ENCODE measurements at regions not wholly inside any gene's neighbourhood (a gene's known extent, or its start where the extent isn't known, plus 50 kb on each side); places are given as distances from the start of the nearest gene placed in this dataset.

DNA sequence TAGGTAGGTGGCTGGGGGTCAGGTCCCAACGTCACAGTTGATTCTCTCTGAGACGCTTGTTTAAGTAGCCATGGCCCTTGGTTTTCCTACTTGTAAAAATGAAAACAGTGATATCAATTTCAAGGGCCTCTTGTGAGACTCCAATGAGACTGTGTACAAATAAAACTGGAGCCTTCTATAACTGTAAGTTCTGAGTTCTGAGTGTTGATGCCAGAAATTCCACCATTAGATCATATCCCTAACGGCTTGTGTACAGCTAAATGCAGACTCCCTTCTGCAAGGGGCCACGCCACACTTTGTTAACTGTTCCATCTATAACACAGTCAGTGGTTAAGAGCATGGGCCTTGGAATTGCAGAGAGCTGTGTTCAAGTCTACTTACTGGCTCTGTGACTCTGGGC, 267.3 kb downstream of the TLE3 start:
- no peak for TF ChIP-seq NPAS2 (CRISPR knock-in tag; IDR thresholded peaks at IDR 0.05; ENCODE audit: borderline replicate concordance)
- TF ChIP-seq, protein P1, sequence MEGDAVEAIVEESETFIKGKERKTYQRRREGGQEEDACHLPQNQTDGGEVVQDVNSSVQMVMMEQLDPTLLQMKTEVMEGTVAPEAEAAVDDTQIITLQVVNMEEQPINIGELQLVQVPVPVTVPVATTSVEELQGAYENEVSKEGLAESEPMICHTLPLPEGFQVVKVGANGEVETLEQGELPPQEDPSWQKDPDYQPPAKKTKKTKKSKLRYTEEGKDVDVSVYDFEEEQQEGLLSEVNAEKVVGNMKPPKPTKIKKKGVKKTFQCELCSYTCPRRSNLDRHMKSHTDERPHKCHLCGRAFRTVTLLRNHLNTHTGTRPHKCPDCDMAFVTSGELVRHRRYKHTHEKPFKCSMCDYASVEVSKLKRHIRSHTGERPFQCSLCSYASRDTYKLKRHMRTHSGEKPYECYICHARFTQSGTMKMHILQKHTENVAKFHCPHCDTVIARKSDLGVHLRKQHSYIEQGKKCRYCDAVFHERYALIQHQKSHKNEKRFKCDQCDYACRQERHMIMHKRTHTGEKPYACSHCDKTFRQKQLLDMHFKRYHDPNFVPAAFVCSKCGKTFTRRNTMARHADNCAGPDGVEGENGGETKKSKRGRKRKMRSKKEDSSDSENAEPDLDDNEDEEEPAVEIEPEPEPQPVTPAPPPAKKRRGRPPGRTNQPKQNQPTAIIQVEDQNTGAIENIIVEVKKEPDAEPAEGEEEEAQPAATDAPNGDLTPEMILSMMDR (IDR thresholded peaks at IDR 0.05), result no peak
- TF ChIP-seq EP300 (IDR thresholded peaks at IDR 0.05), result no peak
- no peak for TF ChIP-seq POLR2A (IDR thresholded peaks at IDR 0.05; ENCODE audit: low read length)
- TF ChIP-seq CHD2 (IDR thresholded peaks at IDR 0.05; ENCODE audit: low read length, partially characterized antibody), result no peak
- no peak for TF ChIP-seq MAFK (IDR thresholded peaks at IDR 0.05; ENCODE audit: partially characterized antibody)
- no peak for TF ChIP-seq PHF8 (IDR thresholded peaks at IDR 0.05; ENCODE audit: borderline replicate concordance, low read depth)
- TF ChIP-seq ESRRA (IDR thresholded peaks at IDR 0.05; ENCODE audit: borderline replicate concordance, low read length), result no peak
- TF ChIP-seq TP53 (CRISPR knock-in tag; IDR thresholded peaks at IDR 0.05), result no peak
- TF ChIP-seq, protein P2, sequence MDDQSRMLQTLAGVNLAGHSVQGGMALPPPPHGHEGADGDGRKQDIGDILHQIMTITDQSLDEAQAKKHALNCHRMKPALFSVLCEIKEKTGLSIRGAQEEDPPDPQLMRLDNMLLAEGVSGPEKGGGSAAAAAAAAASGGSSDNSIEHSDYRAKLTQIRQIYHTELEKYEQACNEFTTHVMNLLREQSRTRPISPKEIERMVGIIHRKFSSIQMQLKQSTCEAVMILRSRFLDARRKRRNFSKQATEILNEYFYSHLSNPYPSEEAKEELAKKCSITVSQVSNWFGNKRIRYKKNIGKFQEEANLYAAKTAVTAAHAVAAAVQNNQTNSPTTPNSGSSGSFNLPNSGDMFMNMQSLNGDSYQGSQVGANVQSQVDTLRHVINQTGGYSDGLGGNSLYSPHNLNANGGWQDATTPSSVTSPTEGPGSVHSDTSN (IDR thresholded peaks at IDR 0.05), result no peak
- TF ChIP-seq RARB (CRISPR knock-in tag; IDR thresholded peaks at IDR 0.05), result no peak
- TF ChIP-seq JUN (IDR thresholded peaks at IDR 0.05), result no peak
- TF ChIP-seq, protein P3, sequence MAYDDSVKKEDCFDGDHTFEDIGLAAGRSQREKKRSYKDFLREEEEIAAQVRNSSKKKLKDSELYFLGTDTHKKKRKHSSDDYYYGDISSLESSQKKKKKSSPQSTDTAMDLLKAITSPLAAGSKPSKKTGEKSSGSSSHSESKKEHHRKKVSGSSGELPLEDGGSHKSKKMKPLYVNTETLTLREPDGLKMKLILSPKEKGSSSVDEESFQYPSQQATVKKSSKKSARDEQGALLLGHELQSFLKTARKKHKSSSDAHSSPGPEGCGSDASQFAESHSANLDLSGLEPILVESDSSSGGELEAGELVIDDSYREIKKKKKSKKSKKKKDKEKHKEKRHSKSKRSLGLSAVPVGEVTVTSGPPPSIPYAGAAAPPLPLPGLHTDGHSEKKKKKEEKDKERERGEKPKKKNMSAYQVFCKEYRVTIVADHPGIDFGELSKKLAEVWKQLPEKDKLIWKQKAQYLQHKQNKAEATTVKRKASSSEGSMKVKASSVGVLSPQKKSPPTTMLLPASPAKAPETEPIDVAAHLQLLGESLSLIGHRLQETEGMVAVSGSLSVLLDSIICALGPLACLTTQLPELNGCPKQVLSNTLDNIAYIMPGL (CRISPR knock-in tag; IDR thresholded peaks at IDR 0.05; ENCODE audit: borderline replicate concordance), result no peak
- no peak for TF ChIP-seq MYC (IDR thresholded peaks at IDR 0.05; ENCODE audit: borderline replicate concordance, low read length)
